PC-3 (cell line): ENCODE measurements at regions not wholly inside any gene's neighbourhood (a gene's known extent, or its start where the extent isn't known, plus 50 kb on each side); places are given as distances from the start of the nearest gene placed in this dataset.
A peak's percentile ranks its signal among the peaks of the same experiment; 100 is the strongest.
"Not testable (repeated sequence)": the region's sequence is repeated elsewhere in the genome, so short reads cannot be mapped to it uniquely, and the experiment has no call there.

Source experiments
- ATAC-seq: fragments of 200-7000 bp; cut with Tn5 transposase; 2 replicates; pipeline ENCODE4 v1.9.1; 2020; ENCODE audit warnings: mild to moderate bottlenecking, moderate library complexity
- BruUV-seq: library from RNA; stranded (reverse); fragments of 400-500 nt; replicated peaks from 2 replicates; lab custom pipeline; 2021; lab: Mats Ljungman, UMichigan
- CTCF ChIA-PET: fragments of 300-600 bp; sonication (Branson Sonifier 250); formaldehyde crosslinking; loops from one replicate; lab custom pipeline; 2022; ENCODE audit warnings: antibody characterized with exemption; lab: Charles Lee
- POLR2A ChIA-PET: fragments of 300-600 bp; sonication (Branson Sonifier 250); formaldehyde crosslinking; loops from one replicate; lab custom pipeline; 2022; ENCODE audit warnings: antibody characterized with exemption; ENCODE audit not compliant: unreplicated experiment; lab: Charles Lee
- DNase-seq: peaks from one replicate; pipeline ENCODE4 v3.0.0-alpha.2; 2015
- H2AFZ ChIP-seq: fragments of 300-600 bp; sonication (generic); 2 replicates; pipeline ENCODE4 v1.6.0; 2016; ENCODE audit warnings: antibody characterized with exemption, low read length
- H3F3A ChIP-seq: fragments of 300-600 bp; sonication (generic); one replicate; pipeline ENCODE4 v1.6.0; 2017; ENCODE audit warnings: antibody characterized with exemption, low read length, control low read depth, mild to moderate bottlenecking; ENCODE audit not compliant: unreplicated experiment
- H3K27ac ChIP-seq: fragments of 300-600 bp; sonication (generic); 2 replicates; pipeline ENCODE4 v1.5.1; 2016; ENCODE audit warnings: mild to moderate bottlenecking, low read length
- H3K27me3 ChIP-seq: fragments of 300-600 bp; sonication (generic); 2 replicates; pipeline ENCODE4 v1.6.1; 2016; ENCODE audit warnings: low read length, mixed read lengths
- H3K36me3 ChIP-seq: fragments of 300-600 bp; sonication (generic); 2 replicates; pipeline ENCODE4 v1.6.1; 2016; ENCODE audit warnings: low read depth, mixed run types, low read length, mixed read lengths
- H3K4me1 ChIP-seq: fragments of 300-600 bp; sonication (generic); 2 replicates; pipeline ENCODE4 v1.5.1; 2016; ENCODE audit warnings: low read length; ENCODE audit not compliant: insufficient read depth
- H3K4me2 ChIP-seq: fragments of 300-600 bp; sonication (generic); 2 replicates; pipeline ENCODE4 v1.6.0; 2016; ENCODE audit warnings: low read length
- H3K4me3 ChIP-seq: fragments of 300-600 bp; sonication (generic); 2 replicates; pipeline ENCODE4 v1.5.1; 2016; ENCODE audit warnings: mild to moderate bottlenecking, low read length, mixed read lengths
- H3K79me2 ChIP-seq: fragments of 300-600 bp; sonication (generic); 2 replicates; pipeline ENCODE4 v1.6.1; 2017; ENCODE audit warnings: low read length, mixed read lengths
- H3K9ac ChIP-seq: fragments of 300-600 bp; sonication (generic); 2 replicates; pipeline ENCODE4 v1.6.0; 2016; ENCODE audit warnings: mild to moderate bottlenecking, low read length
- H3K9me2 ChIP-seq: fragments of 300-600 bp; sonication (generic); replicated peaks from 2 replicates; pipeline ENCODE4 v1.6.1; 2016; ENCODE audit warnings: mixed run types, low read length, mixed read lengths
- H3K9me3 ChIP-seq: fragments of 300-600 bp; sonication (generic); 2 replicates; pipeline ENCODE4 v1.6.1; 2016; ENCODE audit warnings: low read length, mixed read lengths
- H4K20me1 ChIP-seq: fragments of 300-600 bp; sonication (generic); 2 replicates; pipeline ENCODE4 v1.6.1; 2016; ENCODE audit warnings: low read length, mixed read lengths
- EZH2 ChIP-seq: fragments of 300-600 bp; sonication (generic); IDR thresholded peaks from one replicate; pipeline ENCODE4 v1.6.1; 2017; ENCODE audit warnings: antibody characterized with exemption, mild to moderate bottlenecking, low read length; ENCODE audit not compliant: unreplicated experiment
- EZH2phosphoT487 ChIP-seq: fragments of 300-600 bp; sonication (generic); IDR thresholded peaks from 2 replicates; pipeline ENCODE4 v1.6.1; 2018; ENCODE audit warnings: mild to moderate bottlenecking, antibody characterized with exemption, low read length, borderline replicate concordance
- intact Hi-C: fragments of 100-400 bp; cut with micrococcal nuclease; formaldehyde crosslinking; loops from 2 replicates; pipeline ENCODE4 v1.9.0; 2023
- TF ChIP-seq, protein P1 (sequence below): fragments of 300-600 bp; sonication (generic); conservative IDR thresholded peaks from 2 replicates; pipeline ENCODE4 v1.5.1; 2017; ENCODE audit warnings: antibody characterized with exemption, low read depth, mild to moderate bottlenecking, low read length

GRCh38 chr5:12573916-12574297 lies 669.7 kb upstream of the CTNND2 start:
- H3F3A ChIP-seq, H3K9me2 ChIP-seq, H3K79me2 ChIP-seq, H2AFZ ChIP-seq, intact Hi-C loops, H3K9me3 ChIP-seq, H3K27me3 ChIP-seq, BruUV-seq, H3K9ac ChIP-seq, H3K27ac ChIP-seq, H4K20me1 ChIP-seq, CTCF ChIA-PET, DNase-seq, ATAC-seq, H3K4me2 ChIP-seq, POLR2A ChIA-PET, H3K4me3 ChIP-seq, H3K36me3 ChIP-seq: not testable (repeated sequence)
- H3K4me1 ChIP-seq: peaks cover 22% of the 10 kb centered on the region

DNA sequence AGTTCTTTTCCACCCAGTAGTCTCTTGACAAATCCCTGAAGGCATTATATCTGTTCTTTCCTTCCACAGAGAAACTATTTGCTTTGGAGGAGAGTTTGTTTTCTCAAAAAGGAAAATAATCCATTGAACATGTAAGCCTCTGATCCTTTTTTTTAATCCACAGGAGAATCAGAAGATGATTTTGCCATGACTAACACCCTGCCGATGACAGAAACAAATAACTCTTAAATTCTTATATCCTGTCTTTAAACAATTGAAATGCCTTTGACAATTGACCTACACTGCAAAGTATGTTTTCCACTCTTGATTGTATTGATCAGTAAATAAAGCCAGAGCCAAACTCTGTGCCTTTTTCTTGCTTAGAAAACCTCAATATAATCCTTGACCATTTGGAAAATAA lies 666.4 kb upstream of the CTNND2 start:
- ATAC-seq (peak; percentile 77), DNase-seq (peak; percentile 76)
- CTCF ChIA-PET: no interaction called here
- intact Hi-C loops: no loop called here
- Histone ChIP-seq H4K20me1 (no peaks in the 10 kb centered on the region), H3F3A (no peaks in the 10 kb centered on the region), H3K9ac (no peak overlapping the region), H3K9me2 (no peaks in the 10 kb centered on the region), H3K27me3 (no peaks in the 10 kb centered on the region), H3K4me3 (no peak overlapping the region), H3K27ac (peak overlapping the region; percentile 24), H3K9me3 (no peaks in the 10 kb centered on the region), H3K79me2 (no peaks in the 10 kb centered on the region), H3K4me1 (peaks cover 31% of the 10 kb centered on the region), H3K4me2 (peak overlapping the region; percentile 12), H3K36me3 (no peaks in the 10 kb centered on the region), H2AFZ (no peak overlapping the region)
- no peak for TF ChIP-seq EZH2phosphoT487
- TF ChIP-seq EZH2: no peak
- TF ChIP-seq, protein P1, sequence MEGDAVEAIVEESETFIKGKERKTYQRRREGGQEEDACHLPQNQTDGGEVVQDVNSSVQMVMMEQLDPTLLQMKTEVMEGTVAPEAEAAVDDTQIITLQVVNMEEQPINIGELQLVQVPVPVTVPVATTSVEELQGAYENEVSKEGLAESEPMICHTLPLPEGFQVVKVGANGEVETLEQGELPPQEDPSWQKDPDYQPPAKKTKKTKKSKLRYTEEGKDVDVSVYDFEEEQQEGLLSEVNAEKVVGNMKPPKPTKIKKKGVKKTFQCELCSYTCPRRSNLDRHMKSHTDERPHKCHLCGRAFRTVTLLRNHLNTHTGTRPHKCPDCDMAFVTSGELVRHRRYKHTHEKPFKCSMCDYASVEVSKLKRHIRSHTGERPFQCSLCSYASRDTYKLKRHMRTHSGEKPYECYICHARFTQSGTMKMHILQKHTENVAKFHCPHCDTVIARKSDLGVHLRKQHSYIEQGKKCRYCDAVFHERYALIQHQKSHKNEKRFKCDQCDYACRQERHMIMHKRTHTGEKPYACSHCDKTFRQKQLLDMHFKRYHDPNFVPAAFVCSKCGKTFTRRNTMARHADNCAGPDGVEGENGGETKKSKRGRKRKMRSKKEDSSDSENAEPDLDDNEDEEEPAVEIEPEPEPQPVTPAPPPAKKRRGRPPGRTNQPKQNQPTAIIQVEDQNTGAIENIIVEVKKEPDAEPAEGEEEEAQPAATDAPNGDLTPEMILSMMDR: no peak
- BruUV-seq: no TSS peak
- POLR2A ChIA-PET: no interaction called here

GRCh38 chr5:12566441-12566840 lies 662.2 kb upstream of the CTNND2 start:
- TF ChIP-seq EZH2phosphoT487: no peak
- TF ChIP-seq, protein P1: no peak
- no peak for TF ChIP-seq EZH2
- no TSS peak for BruUV-seq
- Histone ChIP-seq H3K36me3 (no peaks in the 10 kb centered on the region), H3K9ac (no peak overlapping the region), H3K27ac (peak overlapping the region; percentile 27; the same call in 1 of the 2 replicates), H3K27me3 (no peaks in the 10 kb centered on the region), H3K79me2 (no peaks in the 10 kb centered on the region), H3K4me2 (no peak overlapping the region), H3K4me3 (no peak overlapping the region), H3K4me1 (peaks cover 25% of the 10 kb centered on the region), H3K9me2 (no peaks in the 10 kb centered on the region), H3F3A (no peaks in the 10 kb centered on the region), H2AFZ (no peak overlapping the region), H3K9me3 (no peaks in the 10 kb centered on the region), H4K20me1 (no peaks in the 10 kb centered on the region)
- peak; percentile 87 for DNase-seq
- intact Hi-C loops: no loop called here
- CTCF ChIA-PET: no interaction called here
- peak; percentile 82 for ATAC-seq
- POLR2A ChIA-PET: no interaction called here
